ENCODE measurements at regions not wholly inside any gene's neighbourhood (a gene's known extent, or its start where the extent isn't known, plus 50 kb on each side); places are given as distances from the start of the nearest gene placed in this dataset.
"Not testable (repeated sequence)": the region's sequence is repeated elsewhere in the genome, so short reads cannot be mapped to it uniquely, and the experiment has no call there.

DNA sequence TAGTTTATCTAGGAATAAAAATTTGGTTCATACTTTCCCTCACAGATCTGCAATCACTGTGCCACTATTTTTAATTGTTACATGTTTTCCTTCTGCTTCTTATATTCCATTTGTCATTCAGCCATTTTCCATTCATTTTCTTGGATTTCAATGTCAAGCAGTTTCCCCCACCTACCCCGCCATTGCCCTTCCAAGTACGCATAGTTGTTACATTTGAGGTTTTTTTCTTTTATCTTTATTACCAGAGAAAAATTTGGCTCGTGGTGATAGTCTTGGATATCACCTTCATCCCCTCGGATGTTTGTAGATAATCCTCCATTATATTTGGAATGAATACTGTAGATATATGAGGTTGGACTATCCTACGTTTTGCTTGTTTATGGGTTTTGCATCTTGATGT lies 159.7 kb downstream of the CRPPA start:
- TF ChIP-seq, protein P1, sequence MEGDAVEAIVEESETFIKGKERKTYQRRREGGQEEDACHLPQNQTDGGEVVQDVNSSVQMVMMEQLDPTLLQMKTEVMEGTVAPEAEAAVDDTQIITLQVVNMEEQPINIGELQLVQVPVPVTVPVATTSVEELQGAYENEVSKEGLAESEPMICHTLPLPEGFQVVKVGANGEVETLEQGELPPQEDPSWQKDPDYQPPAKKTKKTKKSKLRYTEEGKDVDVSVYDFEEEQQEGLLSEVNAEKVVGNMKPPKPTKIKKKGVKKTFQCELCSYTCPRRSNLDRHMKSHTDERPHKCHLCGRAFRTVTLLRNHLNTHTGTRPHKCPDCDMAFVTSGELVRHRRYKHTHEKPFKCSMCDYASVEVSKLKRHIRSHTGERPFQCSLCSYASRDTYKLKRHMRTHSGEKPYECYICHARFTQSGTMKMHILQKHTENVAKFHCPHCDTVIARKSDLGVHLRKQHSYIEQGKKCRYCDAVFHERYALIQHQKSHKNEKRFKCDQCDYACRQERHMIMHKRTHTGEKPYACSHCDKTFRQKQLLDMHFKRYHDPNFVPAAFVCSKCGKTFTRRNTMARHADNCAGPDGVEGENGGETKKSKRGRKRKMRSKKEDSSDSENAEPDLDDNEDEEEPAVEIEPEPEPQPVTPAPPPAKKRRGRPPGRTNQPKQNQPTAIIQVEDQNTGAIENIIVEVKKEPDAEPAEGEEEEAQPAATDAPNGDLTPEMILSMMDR (IDR thresholded peaks at IDR 0.05): no peak
- ATAC-seq (ENCODE audit: low FRiP score): no peak
- no peak for DNase-seq (ENCODE audit: low spot score)

DNA sequence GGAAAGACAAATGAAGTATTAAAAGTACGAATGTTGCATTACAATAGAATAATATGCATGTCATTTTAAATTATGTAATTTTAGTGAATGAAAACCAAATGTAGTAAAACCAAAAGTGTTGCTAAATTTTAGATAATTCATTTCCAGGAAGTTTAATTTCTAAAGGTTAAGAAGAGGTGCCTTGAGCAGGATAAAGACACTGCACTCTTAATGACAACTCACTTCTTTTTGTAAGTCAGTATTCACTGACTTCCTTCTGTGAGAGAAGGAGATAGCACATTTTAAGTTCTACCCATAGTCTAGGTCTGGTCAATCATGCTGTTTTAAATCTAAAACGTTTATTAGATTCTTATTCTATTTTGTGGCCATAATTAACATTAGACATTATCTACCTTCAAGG lies 160.2 kb downstream of the CRPPA start:
- TF ChIP-seq, protein P1 (IDR thresholded peaks at IDR 0.05): no peak
- ATAC-seq (ENCODE audit: low FRiP score): no peak
- DNase-seq (ENCODE audit: low spot score): no peak

- no peak for DNase-seq (ENCODE audit: low spot score)
- TF ChIP-seq, protein P1 (IDR thresholded peaks at IDR 0.05): no peak
- ATAC-seq (ENCODE audit: low FRiP score): no peak
These were observed 161.1 kb downstream of the CRPPA start for GRCh38 chr7:16260236-16260728.

DNA sequence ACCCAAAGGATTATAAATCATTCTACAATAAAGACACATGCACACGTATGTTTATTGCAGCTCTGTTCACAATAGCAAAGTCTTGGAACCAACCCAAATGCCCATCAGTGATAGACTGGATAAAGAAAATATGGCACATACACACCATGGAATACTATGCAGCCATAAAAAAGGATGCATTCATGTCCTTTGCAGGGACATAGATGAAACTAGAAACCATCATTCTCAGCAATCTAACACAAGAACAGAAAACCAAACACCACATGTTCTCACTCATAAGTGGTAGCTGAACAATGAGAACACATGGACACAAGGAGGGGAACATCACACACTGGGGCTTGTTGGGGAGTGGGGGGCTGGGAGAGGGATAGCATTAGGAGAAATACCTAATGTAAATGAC lies 164.9 kb downstream of the CRPPA start:
- DNase-seq (ENCODE audit: low spot score); ATAC-seq (ENCODE audit: low FRiP score): not testable (repeated sequence)

DNA sequence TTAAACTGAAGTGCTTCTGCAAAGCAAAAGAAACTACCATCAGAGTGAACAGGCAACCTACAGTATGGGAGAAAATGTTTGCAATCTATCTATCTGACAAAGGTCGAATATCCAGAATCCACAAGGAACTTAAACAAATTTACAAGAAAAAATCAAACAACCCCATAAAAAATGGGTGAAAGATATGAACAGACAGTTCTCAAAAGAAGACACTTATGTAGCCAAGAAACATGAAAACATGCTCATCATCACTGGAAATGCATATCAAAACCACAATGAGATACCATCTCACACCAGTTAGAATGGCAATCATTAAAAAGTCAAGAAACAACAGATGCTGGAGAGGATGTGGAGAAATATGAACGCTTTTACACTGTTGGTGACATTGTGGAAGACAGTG lies 165.4 kb downstream of the CRPPA start:
- not testable (repeated sequence) for ATAC-seq (ENCODE audit: low FRiP score); DNase-seq (ENCODE audit: low spot score)

DNA sequence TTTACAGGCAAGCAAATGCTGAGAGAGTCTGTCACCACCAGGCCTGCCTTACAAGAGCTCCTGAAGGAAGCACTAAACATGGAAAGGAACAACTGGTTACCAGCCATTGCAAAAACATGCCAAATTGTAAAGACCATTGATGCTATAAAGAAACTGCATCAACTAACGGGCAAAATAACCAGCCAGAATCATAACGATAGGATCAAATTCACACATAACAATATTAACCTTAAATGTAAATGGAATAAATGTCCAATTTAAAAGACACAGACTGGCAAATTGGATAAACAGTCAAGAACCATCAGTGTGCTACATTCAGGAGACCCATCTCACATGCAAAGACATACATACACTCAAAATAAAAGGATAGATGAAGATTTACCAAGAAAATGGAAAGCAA lies 170.7 kb downstream of the CRPPA start:
- not testable (repeated sequence) for ATAC-seq (ENCODE audit: low FRiP score); DNase-seq (ENCODE audit: low spot score)

DNA sequence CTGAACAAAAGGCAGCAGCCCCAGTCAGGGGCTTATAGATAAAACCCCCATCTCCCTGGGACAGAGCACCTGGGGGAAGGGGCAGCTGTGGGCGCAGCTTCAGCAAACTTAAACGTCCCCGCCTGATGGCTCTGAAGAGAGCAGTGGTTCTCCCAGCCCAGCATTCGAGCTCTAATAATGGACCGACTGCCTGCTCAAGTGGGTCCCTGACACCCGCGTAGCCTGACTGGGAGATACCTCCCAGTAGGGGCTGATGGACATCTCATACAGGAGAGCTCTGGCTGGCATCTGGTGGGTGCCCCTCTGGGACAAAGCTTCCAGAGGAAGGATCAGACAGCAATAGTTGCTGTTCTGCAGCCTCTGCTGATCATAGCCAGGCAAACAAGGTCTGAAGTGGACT lies 172.1 kb downstream of the CRPPA start:
- ATAC-seq (ENCODE audit: low FRiP score); DNase-seq (ENCODE audit: low spot score): not testable (repeated sequence)

DNA sequence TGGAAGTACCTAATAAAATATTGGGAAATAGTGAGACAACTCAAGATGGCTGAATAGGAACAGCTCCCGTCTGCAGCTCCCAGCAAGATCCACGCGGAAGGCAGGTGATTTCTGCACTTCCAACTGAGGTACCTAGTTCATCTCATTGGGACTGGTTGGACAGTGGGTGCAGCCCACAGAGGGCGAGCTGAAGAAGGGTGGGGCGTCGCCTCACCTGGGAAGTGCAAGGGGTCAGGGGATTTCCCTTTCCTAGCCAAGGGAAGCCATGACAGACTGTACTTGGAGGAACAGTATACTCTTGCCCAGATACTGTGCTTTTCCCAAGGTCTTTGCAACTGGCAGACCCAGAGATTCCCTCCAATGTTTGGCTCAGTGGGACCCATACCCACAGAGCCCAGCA lies 172.8 kb downstream of the CRPPA start:
- not testable (repeated sequence) for DNase-seq (ENCODE audit: low spot score); ATAC-seq (ENCODE audit: low FRiP score)

GRCh38 chr7:16244469-16244868 lies 176.9 kb downstream of the CRPPA start:
- no peak for DNase-seq (ENCODE audit: low spot score)
- TF ChIP-seq, protein P1 (IDR thresholded peaks at IDR 0.05): no peak
- ATAC-seq (ENCODE audit: low FRiP score): no peak

GRCh38 chr7:16242920-16243319 lies 178.4 kb downstream of the CRPPA start:
- TF ChIP-seq, protein P1 (IDR thresholded peaks at IDR 0.05): no peak
- no peak for DNase-seq (ENCODE audit: low spot score)
- no peak for ATAC-seq (ENCODE audit: low FRiP score)
